Activated CD8-positive, alpha-beta T cell treated with anti-CD3 and anti-CD28 coated beads, Interleukin-2, amount 10 ng/mL, durations not matched to agents 7 days and 5 days (primary cell): ENCODE measurements at regions not wholly inside any gene's neighbourhood (a gene's known extent, or its start where the extent isn't known, plus 50 kb on each side); places are given as distances from the start of the nearest gene placed in this dataset.

Experiments
- ATAC-seq: fragments of 150-1000 bp; cut with Tn5 transposase; one replicate; pipeline ENCODE4 v1.10.0; 2021; ENCODE audit warnings: moderate library complexity
- CTCF ChIA-PET: fragments of 350-600 bp; sonication (Branson Sonifier 250); formaldehyde crosslinking; loops from one replicate; lab custom pipeline; 2021; ENCODE audit warnings: antibody characterized with exemption; lab: Charles Lee
- POLR2A ChIA-PET: fragments of 350-600 bp; sonication (Branson Sonifier 250); formaldehyde crosslinking; loops from one replicate; lab custom pipeline; 2021; ENCODE audit warnings: antibody characterized with exemption; lab: Charles Lee
- DNase-seq: peaks from one replicate; pipeline ENCODE4 v3.0.0-alpha.2; 2020
- H3K27ac Mint-ChIP-seq: one replicate; pipeline ENCODE4 v1.8.0; 2021; ENCODE audit warnings: mild to moderate bottlenecking, mixed read lengths
- H3K27me3 Mint-ChIP-seq: one replicate; pipeline ENCODE4 v1.8.0; 2021; ENCODE audit warnings: low read depth, mixed read lengths
- H3K36me3 Mint-ChIP-seq: one replicate; pipeline ENCODE4 v1.8.0; 2021; ENCODE audit warnings: low read depth, mixed read lengths
- H3K4me1 Mint-ChIP-seq: one replicate; pipeline ENCODE4 v1.8.0; 2021; ENCODE audit warnings: low read depth, mixed read lengths
- H3K4me3 Mint-ChIP-seq: one replicate; pipeline ENCODE4 v1.8.0; 2021; ENCODE audit warnings: mild to moderate bottlenecking, mixed read lengths
- H3K9me3 Mint-ChIP-seq: one replicate; pipeline ENCODE4 v1.8.0; 2022; ENCODE audit warnings: mixed read lengths; ENCODE audit not compliant: insufficient read depth

- H3K9me3 Mint-ChIP-seq, result no peaks in the 10 kb centered on the region
- CTCF ChIA-PET, result no interaction called here
Measured at GRCh38 chr14:54221432-54221803, 175.4 kb upstream of the CDKN3 start.

GRCh38 chr14:54221971-54222370, 174.8 kb upstream of the CDKN3 start:
- CTCF ChIA-PET, result no interaction called here
- Mint-ChIP-seq H3K4me1 (peaks cover 5% of the 10 kb centered on the region), H3K4me3 (no peak overlapping the region), H3K9me3 (no peaks in the 10 kb centered on the region), H3K27me3 (peaks cover 66% of the 10 kb centered on the region), H3K27ac (no peak overlapping the region), H3K36me3 (no peaks in the 10 kb centered on the region)
- ATAC-seq (no peak), DNase-seq (no peak)
- POLR2A ChIA-PET, result no interaction called here

More at GRCh38 chr14:54221432-54221803, 175.4 kb upstream of the CDKN3 start:
- Mint-ChIP-seq H3K36me3 (no peaks in the 10 kb centered on the region), H3K4me3 (no peak overlapping the region), H3K4me1 (peaks cover 8% of the 10 kb centered on the region), H3K27ac (no peak overlapping the region), H3K27me3 (peaks cover 70% of the 10 kb centered on the region)
- no peak for ATAC-seq
- POLR2A ChIA-PET, result no interaction called here
- DNase-seq, result no peak

- ATAC-seq (no peak), DNase-seq (no peak)
- no peaks in the 10 kb centered on the region for H3K36me3 Mint-ChIP-seq
- ChIA-PET POLR2A (no interaction called here), CTCF (no interaction called here)
- H3K9me3 Mint-ChIP-seq, result no peaks in the 10 kb centered on the region
- H3K27me3 Mint-ChIP-seq, result peaks cover 54% of the 10 kb centered on the region
- H3K4me3 Mint-ChIP-seq, result no peak overlapping the region
- H3K27ac Mint-ChIP-seq, result no peak overlapping the region
- H3K4me1 Mint-ChIP-seq, result peaks cover 3% of the 10 kb centered on the region
Measured at GRCh38 chr14:54223831-54224402, 172.9 kb upstream of the CDKN3 start.

GRCh38 chr14:54225457-54226060, 171.2 kb upstream of the CDKN3 start:
- Mint-ChIP-seq H3K36me3 (no peaks in the 10 kb centered on the region), H3K9me3 (no peaks in the 10 kb centered on the region), H3K27ac (no peak overlapping the region), H3K4me1 (no peaks in the 10 kb centered on the region), H3K4me3 (no peak overlapping the region), H3K27me3 (peaks cover 42% of the 10 kb centered on the region)
- ChIA-PET CTCF (no interaction called here), POLR2A (no interaction called here)
- ATAC-seq (no peak), DNase-seq (no peak)

GRCh38 chr14:54226103-54226502, 170.7 kb upstream of the CDKN3 start:
- peaks cover 41% of the 10 kb centered on the region for H3K27me3 Mint-ChIP-seq
- H3K36me3 Mint-ChIP-seq, result no peaks in the 10 kb centered on the region
- no peak overlapping the region for H3K4me3 Mint-ChIP-seq
- H3K9me3 Mint-ChIP-seq, result no peaks in the 10 kb centered on the region
- H3K27ac Mint-ChIP-seq, result no peak overlapping the region
- POLR2A ChIA-PET, result no interaction called here
- H3K4me1 Mint-ChIP-seq, result no peaks in the 10 kb centered on the region
- no peak for ATAC-seq
- CTCF ChIA-PET, result no interaction called here
- no peak for DNase-seq

- CTCF ChIA-PET, result no interaction called here
- Mint-ChIP-seq H3K27ac (no peak overlapping the region), H3K4me3 (no peak overlapping the region), H3K27me3 (peaks cover 37% of the 10 kb centered on the region), H3K36me3 (no peaks in the 10 kb centered on the region), H3K4me1 (no peaks in the 10 kb centered on the region), H3K9me3 (no peaks in the 10 kb centered on the region)
- POLR2A ChIA-PET, result no interaction called here
- DNase-seq, result no peak
- ATAC-seq, result no peak
Measured at GRCh38 chr14:54226558-54226957, 170.2 kb upstream of the CDKN3 start.

- CTCF ChIA-PET, result no interaction called here
- no peaks in the 10 kb centered on the region for H3K9me3 Mint-ChIP-seq
- no peak for DNase-seq
Measured at GRCh38 chr14:54229136-54229535, 167.7 kb upstream of the CDKN3 start.

GRCh38 chr14:54230645-54231044, 166.2 kb upstream of the CDKN3 start:
- Mint-ChIP-seq H3K9me3 (no peaks in the 10 kb centered on the region), H3K36me3 (no peaks in the 10 kb centered on the region), H3K27me3 (peaks cover 14% of the 10 kb centered on the region), H3K4me3 (no peak overlapping the region), H3K27ac (no peak overlapping the region), H3K4me1 (no peaks in the 10 kb centered on the region)
- ATAC-seq (no peak), DNase-seq (no peak)
- ChIA-PET CTCF (no interaction called here), POLR2A (no interaction called here)

More at GRCh38 chr14:54229136-54229535, 167.7 kb upstream of the CDKN3 start:
- Mint-ChIP-seq H3K27ac (no peak overlapping the region), H3K27me3 (peaks cover 19% of the 10 kb centered on the region), H3K36me3 (no peaks in the 10 kb centered on the region), H3K4me3 (no peak overlapping the region), H3K4me1 (no peaks in the 10 kb centered on the region)
- ATAC-seq, result no peak
- POLR2A ChIA-PET, result no interaction called here

- Mint-ChIP-seq H3K4me3 (no peak overlapping the region), H3K27me3 (peaks cover 12% of the 10 kb centered on the region), H3K36me3 (no peaks in the 10 kb centered on the region), H3K9me3 (no peaks in the 10 kb centered on the region), H3K27ac (no peak overlapping the region), H3K4me1 (no peaks in the 10 kb centered on the region)
- ChIA-PET CTCF (no interaction called here), POLR2A (no interaction called here)
- no peak for ATAC-seq
- DNase-seq, result no peak
Measured at GRCh38 chr14:54232735-54233134, 164.1 kb upstream of the CDKN3 start.

- H3K9me3 Mint-ChIP-seq, result no peaks in the 10 kb centered on the region
- ATAC-seq, result no peak
- no peak overlapping the region for H3K27ac Mint-ChIP-seq
- ChIA-PET POLR2A (no interaction called here), CTCF (no interaction called here)
- no peaks in the 10 kb centered on the region for H3K4me1 Mint-ChIP-seq
- DNase-seq, result no peak
- H3K4me3 Mint-ChIP-seq, result no peak overlapping the region
- no peaks in the 10 kb centered on the region for H3K36me3 Mint-ChIP-seq
- no peaks in the 10 kb centered on the region for H3K27me3 Mint-ChIP-seq
Measured at GRCh38 chr14:54241517-54241916, 155.3 kb upstream of the CDKN3 start.

- ChIA-PET CTCF (no interaction called here), POLR2A (no interaction called here)
- H3K27ac Mint-ChIP-seq, result no peak overlapping the region
- no peaks in the 10 kb centered on the region for H3K9me3 Mint-ChIP-seq
- H3K27me3 Mint-ChIP-seq, result peaks cover 2% of the 10 kb centered on the region
- H3K4me1 Mint-ChIP-seq, result no peaks in the 10 kb centered on the region
- no peak for ATAC-seq
- no peak overlapping the region for H3K4me3 Mint-ChIP-seq
- DNase-seq, result no peak
- no peaks in the 10 kb centered on the region for H3K36me3 Mint-ChIP-seq
Measured at GRCh38 chr14:54251356-54251755, 145.5 kb upstream of the CDKN3 start.

- H3K4me1 Mint-ChIP-seq, result no peaks in the 10 kb centered on the region
- DNase-seq (no peak), ATAC-seq (no peak)
- POLR2A ChIA-PET, result no interaction called here
- H3K27ac Mint-ChIP-seq, result no peak overlapping the region
- CTCF ChIA-PET, result no interaction called here
- no peaks in the 10 kb centered on the region for H3K9me3 Mint-ChIP-seq
- H3K4me3 Mint-ChIP-seq, result no peak overlapping the region
- no peaks in the 10 kb centered on the region for H3K36me3 Mint-ChIP-seq
- H3K27me3 Mint-ChIP-seq, result peaks cover 2% of the 10 kb centered on the region
Measured at GRCh38 chr14:54252072-54252730, 144.6 kb upstream of the CDKN3 start.
